ENCODE measurements at regions not wholly inside any gene's neighbourhood (a gene's known extent, or its start where the extent isn't known, plus 50 kb on each side); places are given as distances from the start of the nearest gene placed in this dataset.
"Not testable (repeated sequence)": the region's sequence is repeated elsewhere in the genome, so short reads cannot be mapped to it uniquely, and the experiment has no call there.

GRCh38 chr3:182479419-182480336, 313.6 kb upstream of the ATP11B start:
- DNase-seq: no peak

GRCh38 chr3:182482705-182483104, 310.6 kb upstream of the ATP11B start:
- no peak for DNase-seq

- DNase-seq: no peak
These were observed 308.6 kb upstream of the ATP11B start for GRCh38 chr3:182484682-182485081.

- DNase-seq: no peak
These were observed 308.0 kb upstream of the ATP11B start for GRCh38 chr3:182485301-182485700.

- no peak for DNase-seq
These were observed 306.8 kb upstream of the ATP11B start for GRCh38 chr3:182486463-182486862.

- DNase-seq: no peak
These were observed 306.2 kb upstream of the ATP11B start for GRCh38 chr3:182487143-182487542.

- no peak for DNase-seq
These were observed 305.7 kb upstream of the ATP11B start for GRCh38 chr3:182487611-182488010.

GRCh38 chr3:182490596-182491491, 302.5 kb upstream of the ATP11B start:
- DNase-seq: peak; percentile 98

- no peak for DNase-seq
These were observed 301.7 kb upstream of the ATP11B start for GRCh38 chr3:182491577-182491976.

GRCh38 chr3:182492536-182492935, 300.8 kb upstream of the ATP11B start:
- DNase-seq: no peak

GRCh38 chr3:182500289-182500688, 293.0 kb upstream of the ATP11B start:
- no peak for DNase-seq

- DNase-seq: no peak
These were observed 291.4 kb upstream of the ATP11B start for GRCh38 chr3:182501856-182502255.

- no peak for DNase-seq
These were observed 289.9 kb upstream of the ATP11B start for GRCh38 chr3:182503401-182503800.

GRCh38 chr3:182508919-182509711, 284.2 kb upstream of the ATP11B start:
- DNase-seq: peak; percentile 33

- no peak for DNase-seq
These were observed 283.4 kb upstream of the ATP11B start for GRCh38 chr3:182509844-182510460.

GRCh38 chr3:182514236-182514964, 278.9 kb upstream of the ATP11B start:
- DNase-seq: no peak

- DNase-seq: no peak
These were observed 276.5 kb upstream of the ATP11B start for GRCh38 chr3:182516597-182517336.

- no peak for DNase-seq
These were observed 273.7 kb upstream of the ATP11B start for GRCh38 chr3:182519569-182519968.

- DNase-seq: no peak
These were observed 272.0 kb upstream of the ATP11B start for GRCh38 chr3:182521339-182521738.

GRCh38 chr3:182523424-182523823, 269.9 kb upstream of the ATP11B start:
- DNase-seq: not testable (repeated sequence)

GRCh38 chr3:182523836-182524235, 269.5 kb upstream of the ATP11B start:
- DNase-seq: no peak

Measured in NCI-H1436 treated with DMSO at 0.1 percent for 48 hours (cell line).